ENCODE measurements at regions not wholly inside any gene's neighbourhood (a gene's known extent, or its start where the extent isn't known, plus 50 kb on each side); places are given as distances from the start of the nearest gene placed in this dataset.

GRCh38 chr3:144058713-144059112, 87.1 kb downstream of the DIPK2A start:
- TF ChIP-seq CTCF (IDR thresholded peaks at IDR 0.05) (no peak), POLR2A (IDR thresholded peaks at IDR 0.05) (no peak)
- H3K4me3 ChIP-seq (ENCODE audit: low read depth, poor library complexity, severe bottlenecking), result no peak overlapping the region
- WGBS, 2 donors, result 96 to 98% methylated on average over 6 of the region's 6 CpGs
- no peak for DNase-seq (ENCODE audit: low spot score in 2 of 2)
- intact Hi-C loops (cut with DNase I; ENCODE audit: low total_unique reads), result no loop called here

GRCh38 chr3:144059481-144059880, 87.9 kb downstream of the DIPK2A start:
- 95 to 100% methylated on average over 1 of the region's 1 CpG for WGBS, 2 donors
- H3K4me3 ChIP-seq (ENCODE audit: low read depth, poor library complexity, severe bottlenecking), result no peak overlapping the region
- no peak for DNase-seq (ENCODE audit: low spot score in 2 of 2)
- no peak for TF ChIP-seq POLR2A (IDR thresholded peaks at IDR 0.05)
- no peak for TF ChIP-seq CTCF (IDR thresholded peaks at IDR 0.05)
- intact Hi-C loops (cut with DNase I; ENCODE audit: low total_unique reads), result no loop called here

- no peak overlapping the region for H3K4me3 ChIP-seq (ENCODE audit: low read depth, poor library complexity, severe bottlenecking)
- no peak for DNase-seq (ENCODE audit: low spot score in 2 of 2)
- intact Hi-C loops (cut with DNase I; ENCODE audit: low total_unique reads), result no loop called here
- TF ChIP-seq POLR2A (IDR thresholded peaks at IDR 0.05) (no peak), CTCF (IDR thresholded peaks at IDR 0.05) (no peak)
- 93 to 98% methylated on average over 11 of the region's 11 CpGs for WGBS, 2 donors
Observed at GRCh38 chr3:144060881-144061280, 89.3 kb downstream of the DIPK2A start.

GRCh38 chr3:144063306-144063705, 91.7 kb downstream of the DIPK2A start:
- H3K4me3 ChIP-seq (ENCODE audit: low read depth, poor library complexity, severe bottlenecking), result no peak overlapping the region
- TF ChIP-seq POLR2A (IDR thresholded peaks at IDR 0.05) (no peak), CTCF (IDR thresholded peaks at IDR 0.05) (no peak)
- intact Hi-C loops (cut with DNase I; ENCODE audit: low total_unique reads), result no loop called here
- WGBS, 2 donors, result 55 to 67% methylated on average over 2 of the region's 2 CpGs
- DNase-seq (ENCODE audit: low spot score in 2 of 2), result no peak

- no peak for TF ChIP-seq POLR2A (IDR thresholded peaks at IDR 0.05)
- TF ChIP-seq CTCF (IDR thresholded peaks at IDR 0.05), result no peak
- 78 to 83% methylated on average over 3 of the region's 3 CpGs for WGBS, 2 donors
- DNase-seq (ENCODE audit: low spot score in 2 of 2), result no peak
- no peak overlapping the region for H3K4me3 ChIP-seq (ENCODE audit: low read depth, poor library complexity, severe bottlenecking)
- intact Hi-C loops (cut with DNase I; ENCODE audit: low total_unique reads), result no loop called here
Observed at GRCh38 chr3:144067059-144067458, 95.4 kb downstream of the DIPK2A start.

GRCh38 chr3:144073698-144074097, 102.1 kb downstream of the DIPK2A start:
- DNase-seq (ENCODE audit: low spot score in 2 of 2), result no peak
- 51 to 52% methylated on average over 1 of the region's 1 CpG for WGBS, 2 donors
- no peak overlapping the region for H3K4me3 ChIP-seq (ENCODE audit: low read depth, poor library complexity, severe bottlenecking)
- intact Hi-C loops (cut with DNase I; ENCODE audit: low total_unique reads), result no loop called here
- no peak for TF ChIP-seq POLR2A (IDR thresholded peaks at IDR 0.05)
- TF ChIP-seq CTCF (IDR thresholded peaks at IDR 0.05), result no peak

Data from lower leg skin (tissue), 4 donors.